Caco-2 (cell line): ENCODE measurements at regions not wholly inside any gene's neighbourhood (a gene's known extent, or its start where the extent isn't known, plus 50 kb on each side); places are given as distances from the start of the nearest gene placed in this dataset.
"Not testable (repeated sequence)": the region's sequence is repeated elsewhere in the genome, so short reads cannot be mapped to it uniquely, and the experiment has no call there.

Experiments used
- BruUV-seq: library from RNA; stranded (reverse); fragments of 400-500 nt; replicated peaks from 2 replicates; lab custom pipeline; 2021; lab: Mats Ljungman, UMichigan
- CTCF ChIA-PET: fragments of 300-600 bp; sonication (Branson Sonifier 250); formaldehyde crosslinking; loops from one replicate; lab custom pipeline; 2022; ENCODE audit warnings: antibody characterized with exemption; lab: Charles Lee
- POLR2A ChIA-PET: fragments of 300-600 bp; sonication (Branson Sonifier 250); formaldehyde crosslinking; loops from one replicate; lab custom pipeline; 2022; ENCODE audit warnings: antibody characterized with exemption; lab: Charles Lee
- DNase-seq, 2 experiments: peaks; one replicate each; pipeline versions ENCODE4 v3.0.0 to v3.0.0-alpha.2; 2020 to 2022
- H3K27me3 ChIP-seq: replicated peaks from 2 replicates; pipeline ENCODE4 v1.6.0; 2011; ENCODE audit warnings: low read length; ENCODE audit not compliant: control insufficient read depth, insufficient read depth
- H3K36me3 ChIP-seq: 2 replicates; pipeline ENCODE4 v1.5.1; 2011; ENCODE audit warnings: low read length; ENCODE audit not compliant: control insufficient read depth, insufficient read depth
- H3K4me1 ChIP-seq: fragments of 250-450 bp; sonication (Bioruptor Pico); 2 replicates; pipeline ENCODE4 v1.5.1; 2020; ENCODE audit warnings: mild to moderate bottlenecking
- H3K4me3 ChIP-seq: 2 replicates; pipeline ENCODE4 v1.5.1; 2011; ENCODE audit warnings: low read depth, mild to moderate bottlenecking, control low read depth, low read length
- H3K9me3 ChIP-seq: fragments of 250-450 bp; sonication (Bioruptor Pico); 2 replicates; pipeline ENCODE4 v1.5.1; 2020; ENCODE audit warnings: mild to moderate bottlenecking, moderate library complexity
- H3K27ac Mint-ChIP-seq: one replicate; pipeline ENCODE4 v1.8.0; 2022; ENCODE audit warnings: mixed read lengths; ENCODE audit not compliant: unreplicated experiment
- H3K27me3 Mint-ChIP-seq: one replicate; pipeline ENCODE4 v1.8.0; 2022; ENCODE audit warnings: mixed read lengths; ENCODE audit not compliant: insufficient read depth, unreplicated experiment
- H3K36me3 Mint-ChIP-seq: one replicate; pipeline ENCODE4 v1.8.0; 2022; ENCODE audit warnings: mild to moderate bottlenecking, mixed read lengths; ENCODE audit not compliant: insufficient read depth, unreplicated experiment
- H3K4me1 Mint-ChIP-seq: one replicate; pipeline ENCODE4 v1.8.0; 2022; ENCODE audit warnings: low read depth, mixed read lengths; ENCODE audit not compliant: unreplicated experiment
- H3K4me3 Mint-ChIP-seq: one replicate; pipeline ENCODE4 v1.8.0; 2022; ENCODE audit warnings: mild to moderate bottlenecking, moderate library complexity, mixed read lengths; ENCODE audit not compliant: unreplicated experiment
- H3K9me3 Mint-ChIP-seq: one replicate; pipeline ENCODE4 v1.8.0; 2022; ENCODE audit warnings: mixed read lengths; ENCODE audit not compliant: unreplicated experiment
- intact Hi-C: fragments of 100-400 bp; cut with micrococcal nuclease; formaldehyde crosslinking; loops from one replicate; pipeline ENCODE4 v1.10.0; 2022; ENCODE audit not compliant: unreplicated experiment

GRCh38 chr21:5084246-5084645, 5437.1 kb upstream of the TPTE start:
- H3K4me3 ChIP-seq, H3K9me3 Mint-ChIP-seq, H3K9me3 ChIP-seq, DNase-seq, H3K4me1 ChIP-seq, CTCF ChIA-PET, H3K4me3 Mint-ChIP-seq, intact Hi-C loops, H3K27ac Mint-ChIP-seq, H3K27me3 Mint-ChIP-seq, BruUV-seq, POLR2A ChIA-PET, H3K27me3 ChIP-seq, H3K4me1 Mint-ChIP-seq, H3K36me3 ChIP-seq, H3K36me3 Mint-ChIP-seq: not testable (repeated sequence)

- intact Hi-C loops, H3K27me3 ChIP-seq, H3K36me3 Mint-ChIP-seq, H3K36me3 ChIP-seq, H3K4me1 Mint-ChIP-seq, CTCF ChIA-PET, H3K9me3 ChIP-seq, BruUV-seq, POLR2A ChIA-PET, H3K9me3 Mint-ChIP-seq, H3K4me1 ChIP-seq, H3K27me3 Mint-ChIP-seq, H3K27ac Mint-ChIP-seq, H3K4me3 ChIP-seq, H3K4me3 Mint-ChIP-seq: not testable (repeated sequence)
- peak in 1 of 2 experiments; percentile 32 for DNase-seq
Measured at GRCh38 chr21:5085456-5085855, 5435.9 kb upstream of the TPTE start.

- CTCF ChIA-PET = not testable (repeated sequence)
Measured at GRCh38 chr21:5086416-5086815, 5435.0 kb upstream of the TPTE start.

GRCh38 chr21:5088820-5089219, 5432.6 kb upstream of the TPTE start:
- POLR2A ChIA-PET, H3K27me3 ChIP-seq, DNase-seq, H3K9me3 ChIP-seq, H3K9me3 Mint-ChIP-seq, H3K4me1 ChIP-seq, BruUV-seq, H3K4me3 Mint-ChIP-seq, H3K36me3 ChIP-seq, H3K27me3 Mint-ChIP-seq, intact Hi-C loops, CTCF ChIA-PET, H3K4me3 ChIP-seq, H3K4me1 Mint-ChIP-seq, H3K27ac Mint-ChIP-seq, H3K36me3 Mint-ChIP-seq: not testable (repeated sequence)

More at GRCh38 chr21:5086416-5086815, 5435.0 kb upstream of the TPTE start:
- H3K9me3 ChIP-seq, H3K27ac Mint-ChIP-seq, H3K27me3 ChIP-seq, H3K36me3 ChIP-seq, H3K9me3 Mint-ChIP-seq, intact Hi-C loops, H3K27me3 Mint-ChIP-seq, POLR2A ChIA-PET, H3K4me1 Mint-ChIP-seq, H3K4me1 ChIP-seq, DNase-seq, BruUV-seq, H3K36me3 Mint-ChIP-seq, H3K4me3 ChIP-seq, H3K4me3 Mint-ChIP-seq: not testable (repeated sequence)

- POLR2A ChIA-PET, BruUV-seq, DNase-seq: not testable (repeated sequence)
Measured at GRCh38 chr21:5089399-5090089, 5431.8 kb upstream of the TPTE start.

GRCh38 chr21:5090132-5091079, 5431.0 kb upstream of the TPTE start:
- BruUV-seq, H3K4me1 Mint-ChIP-seq, POLR2A ChIA-PET, DNase-seq, intact Hi-C loops, H3K4me3 ChIP-seq, H3K4me1 ChIP-seq, H3K27me3 ChIP-seq, H3K9me3 Mint-ChIP-seq, H3K27me3 Mint-ChIP-seq, H3K36me3 ChIP-seq, H3K27ac Mint-ChIP-seq, CTCF ChIA-PET, H3K36me3 Mint-ChIP-seq, H3K9me3 ChIP-seq, H3K4me3 Mint-ChIP-seq: not testable (repeated sequence)

More at GRCh38 chr21:5089399-5090089, 5431.8 kb upstream of the TPTE start:
- H3K27ac Mint-ChIP-seq, H3K9me3 ChIP-seq, H3K27me3 ChIP-seq, H3K4me3 ChIP-seq, CTCF ChIA-PET, H3K4me3 Mint-ChIP-seq, H3K36me3 ChIP-seq, H3K9me3 Mint-ChIP-seq, H3K36me3 Mint-ChIP-seq, H3K4me1 Mint-ChIP-seq, intact Hi-C loops, H3K27me3 Mint-ChIP-seq, H3K4me1 ChIP-seq: not testable (repeated sequence)
